T1000 (cell line): ENCODE measurements at regions not wholly inside any gene's neighbourhood (a gene's known extent, or its start where the extent isn't known, plus 50 kb on each side); places are given as distances from the start of the nearest gene placed in this dataset.
"Not testable (repeated sequence)": the region's sequence is repeated elsewhere in the genome, so short reads cannot be mapped to it uniquely, and the experiment has no call there.

Experiments used
- DNase-seq: peaks from one replicate; lab custom pipeline; 2025; ENCODE audit warnings: mixed read lengths; lab: John Stamatoyannopoulos, UW

DNA sequence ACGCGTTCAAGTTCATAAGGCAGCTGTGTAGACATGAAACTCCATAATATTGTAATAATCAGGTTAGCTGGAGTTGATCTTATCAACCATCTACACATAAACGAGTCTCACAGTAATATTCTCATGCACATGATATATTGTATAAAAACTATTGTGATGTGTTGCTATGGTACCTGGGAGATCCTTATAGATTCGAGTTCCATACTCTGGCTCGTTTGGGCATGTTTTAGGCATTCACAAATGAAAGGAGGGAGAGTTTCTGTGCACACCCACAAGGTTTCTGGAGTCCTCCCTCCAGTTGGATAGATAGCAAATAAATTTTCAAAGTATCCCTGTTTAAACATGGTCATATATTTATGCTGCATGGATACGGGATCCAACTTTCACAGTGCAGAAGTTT lies 567.5 kb upstream of the SLC35B3 start:
- DNase-seq: no peak

DNA sequence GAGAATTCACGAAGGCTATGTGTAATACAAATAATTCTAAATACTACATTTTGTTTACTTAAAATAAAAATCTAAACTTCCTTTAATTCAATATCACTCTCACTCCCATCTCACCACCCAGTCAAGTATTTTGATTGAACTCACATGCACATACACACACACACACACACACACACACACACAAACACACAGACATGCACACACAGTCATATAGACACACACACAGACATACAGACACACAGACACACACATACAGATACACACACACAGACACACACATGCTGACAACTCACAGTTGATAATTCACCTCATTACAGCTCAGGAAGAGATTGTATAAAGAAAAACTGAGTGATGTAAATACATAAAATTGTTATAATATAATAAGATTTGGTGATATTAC lies 559.8 kb upstream of the SLC35B3 start:
- DNase-seq: no peak

DNA sequence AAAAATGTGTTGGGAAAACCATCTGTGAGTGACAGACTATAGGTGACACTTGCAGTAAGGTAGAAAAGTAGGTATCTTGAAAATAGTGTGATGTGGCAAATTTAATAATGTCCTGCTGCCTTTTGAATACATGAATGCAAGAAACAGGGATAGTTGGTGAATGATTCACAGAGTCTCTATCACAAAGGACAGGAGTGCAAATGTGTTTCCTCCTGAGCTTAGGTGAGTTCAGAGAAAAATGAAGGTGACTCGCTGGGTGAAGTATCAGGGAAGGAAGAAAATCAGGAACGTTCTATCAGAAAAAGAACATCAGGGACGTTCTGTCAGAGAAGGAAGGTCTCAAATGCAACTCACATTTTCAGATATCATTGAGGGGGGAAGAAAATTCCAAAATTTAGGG lies 557.8 kb upstream of the SLC35B3 start:
- no peak for DNase-seq

DNA sequence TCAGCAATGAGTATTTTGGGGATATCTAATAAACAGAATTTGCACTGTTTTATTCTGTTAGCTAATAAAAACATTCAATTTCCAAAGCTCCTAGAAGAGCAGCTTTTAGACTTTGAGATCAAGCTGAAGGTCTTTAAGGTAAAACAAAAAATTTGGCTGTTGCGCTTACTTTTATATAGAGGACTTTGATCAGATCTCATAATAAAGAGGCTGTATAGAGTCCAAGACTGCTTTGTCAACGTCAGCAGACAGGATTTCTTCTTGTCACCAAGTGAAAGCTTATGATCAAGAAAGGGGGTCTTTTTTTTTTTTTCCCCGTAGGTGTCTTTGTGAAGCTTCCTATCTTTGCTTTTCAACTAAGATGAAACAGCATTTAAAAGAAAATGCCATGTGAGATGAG lies 556.5 kb upstream of the SLC35B3 start:
- DNase-seq: no peak

DNA sequence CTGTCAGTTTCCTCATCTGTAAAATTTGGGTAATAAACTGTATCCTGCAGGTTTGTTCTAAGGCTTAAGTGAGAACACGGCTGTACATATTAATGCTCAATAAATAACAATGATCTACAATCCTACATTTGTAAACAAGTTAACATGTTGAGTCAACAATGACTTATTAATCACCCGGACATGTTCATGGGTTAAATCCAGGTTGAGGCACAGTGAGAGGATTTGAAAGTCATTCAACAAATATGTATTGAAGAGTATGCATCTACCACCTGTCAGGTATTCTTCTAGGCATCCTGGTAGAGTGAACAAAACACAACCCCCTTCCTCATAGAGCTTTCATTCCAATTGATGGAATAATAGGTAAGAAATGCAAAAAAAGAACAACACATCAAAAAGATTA lies 554.7 kb upstream of the SLC35B3 start:
- DNase-seq: no peak

DNA sequence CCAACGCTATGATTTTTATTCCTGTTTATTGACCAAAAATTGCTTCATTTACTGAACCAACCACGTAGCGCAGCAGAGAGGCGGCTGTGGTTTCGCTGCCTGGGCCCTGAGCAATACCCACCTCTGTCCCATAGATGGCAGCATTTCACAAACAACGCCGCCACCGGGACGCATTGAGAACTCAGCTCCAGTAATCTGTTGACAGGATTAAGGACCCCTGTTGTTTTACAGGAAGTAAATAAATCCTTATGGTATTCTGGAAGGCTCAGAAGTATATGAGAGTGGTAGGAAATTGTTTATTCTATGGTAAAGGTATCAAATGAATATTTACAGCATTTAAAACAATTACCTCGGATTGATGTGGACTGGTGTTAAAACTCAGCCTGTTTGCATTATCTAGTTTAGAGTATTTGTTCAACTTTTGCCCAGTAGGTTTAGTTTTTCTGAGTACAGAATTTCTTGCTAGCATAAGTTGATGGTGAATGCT lies 547.9 kb upstream of the SLC35B3 start:
- peak; percentile 50 for DNase-seq

DNA sequence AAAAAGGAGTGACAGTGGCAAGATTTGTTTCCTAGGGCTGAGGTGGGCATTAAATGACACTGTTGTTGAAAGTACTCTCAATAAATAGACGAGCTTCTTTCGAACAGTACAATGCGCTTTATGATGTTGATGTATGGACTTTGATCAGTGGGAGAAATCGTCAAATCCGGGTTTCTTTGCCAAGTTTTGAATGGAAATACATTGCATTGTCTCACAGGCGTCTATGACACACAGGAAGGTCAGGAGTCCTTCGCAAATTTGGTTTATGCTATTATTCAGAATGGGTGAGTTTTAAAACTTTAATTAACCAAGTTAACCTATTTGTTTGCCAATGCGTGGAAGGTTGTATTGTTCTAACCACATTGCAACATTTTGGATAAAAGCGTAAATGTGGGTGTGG lies 547.3 kb upstream of the SLC35B3 start:
- DNase-seq: no peak

DNA sequence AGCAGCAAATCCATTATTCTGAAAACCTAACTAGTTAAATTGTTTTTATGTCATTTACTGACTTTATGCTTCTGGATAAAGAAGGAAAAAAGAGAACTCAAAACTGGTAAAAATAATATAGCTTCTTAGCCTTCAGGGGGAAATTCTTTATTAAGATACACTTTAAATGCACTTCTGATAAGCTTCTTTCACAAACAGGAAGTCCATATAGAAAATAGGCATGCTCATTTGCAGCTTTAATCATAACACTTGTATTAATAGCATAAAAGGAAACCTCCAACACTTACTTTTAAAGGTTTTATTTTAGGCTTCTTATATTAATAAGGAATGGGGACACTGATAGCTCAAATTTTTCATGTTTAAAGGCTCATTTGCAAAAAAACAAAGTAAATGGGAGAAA lies 538.0 kb upstream of the SLC35B3 start:
- DNase-seq: no peak

DNA sequence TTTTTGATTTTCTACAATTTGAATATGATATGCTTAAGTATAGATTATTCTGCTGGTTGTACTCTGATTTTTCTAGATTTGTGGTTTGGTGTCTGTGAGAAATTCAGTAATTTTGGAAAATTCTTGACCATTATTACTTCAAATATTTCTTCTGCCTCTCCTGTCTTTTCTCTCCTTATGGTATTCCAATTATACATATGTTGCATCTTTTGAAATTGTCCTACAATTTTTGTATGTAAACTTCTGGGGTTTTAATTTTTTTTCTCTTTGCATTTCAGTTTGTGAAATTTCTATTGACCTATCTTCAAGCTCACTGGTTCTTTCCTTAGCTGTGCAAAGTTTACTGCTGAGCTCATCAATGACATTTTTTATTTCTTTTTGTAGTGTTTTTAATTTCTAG lies 534.4 kb upstream of the SLC35B3 start:
- DNase-seq: no peak

DNA sequence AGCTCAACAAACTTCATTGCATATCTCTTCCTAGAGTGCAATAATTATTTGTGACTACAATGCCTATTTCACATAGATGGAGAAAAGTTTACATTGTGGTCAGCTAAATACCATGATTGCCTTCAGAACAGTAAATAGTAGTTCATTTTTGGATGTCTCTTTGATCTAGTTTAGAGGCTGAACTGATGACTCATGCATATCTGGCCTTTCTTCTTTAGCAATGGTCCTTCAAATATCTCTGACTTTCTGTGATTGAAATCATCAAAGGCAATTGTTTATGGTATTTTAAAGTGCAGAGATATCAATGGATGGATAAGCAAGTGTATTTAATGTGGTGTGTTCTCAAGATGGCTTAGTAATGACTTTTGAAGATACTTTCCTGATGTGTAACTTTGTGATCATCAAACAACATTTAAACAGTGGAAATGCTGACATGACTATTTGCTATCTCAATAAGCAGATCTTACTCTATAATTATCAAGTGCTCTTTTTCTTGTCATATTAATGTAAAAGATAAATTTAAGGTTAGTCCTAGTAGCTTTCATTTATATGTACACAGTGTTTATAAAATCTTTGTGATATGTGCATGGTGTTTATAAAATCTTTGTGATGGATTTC lies 523.7 kb upstream of the SLC35B3 start:
- no peak for DNase-seq

DNA sequence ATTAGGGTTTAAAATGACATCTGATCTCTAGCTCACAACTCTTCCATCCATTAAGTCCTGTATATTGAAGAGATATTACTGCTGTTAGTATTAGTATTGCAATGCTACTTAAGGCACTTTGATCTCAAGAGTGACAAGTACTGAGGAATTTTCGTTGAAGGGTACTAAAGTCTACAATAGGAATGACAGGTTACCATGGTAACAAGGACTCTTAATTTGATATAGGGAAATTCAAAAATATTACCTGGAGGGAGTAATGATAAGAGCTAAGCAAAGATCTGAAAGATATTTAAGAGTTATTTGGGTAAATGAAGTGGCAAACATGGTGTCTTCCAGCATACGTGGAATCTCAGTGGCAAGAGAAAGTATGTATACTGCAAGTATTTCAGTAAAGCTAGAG lies 518.0 kb upstream of the SLC35B3 start:
- DNase-seq: no peak

DNA sequence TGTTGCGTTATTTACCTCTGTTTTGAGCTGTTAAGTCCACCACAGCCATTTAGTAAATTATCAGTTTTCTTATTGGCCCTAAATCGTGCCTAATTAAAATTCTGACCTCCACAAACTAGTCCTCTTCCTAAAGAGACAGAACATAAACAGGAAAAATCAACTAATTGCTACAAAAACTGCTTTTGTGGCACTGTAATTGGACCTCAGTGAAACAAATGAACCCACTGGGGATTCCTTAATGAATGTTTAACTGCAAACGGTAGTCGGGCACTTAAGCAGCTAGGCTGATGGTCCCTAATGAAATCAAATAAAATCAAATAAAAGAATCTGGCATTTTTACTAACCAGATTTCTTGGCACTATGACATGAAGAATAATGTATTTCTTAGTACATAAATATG lies 513.4 kb upstream of the SLC35B3 start:
- no peak for DNase-seq

DNA sequence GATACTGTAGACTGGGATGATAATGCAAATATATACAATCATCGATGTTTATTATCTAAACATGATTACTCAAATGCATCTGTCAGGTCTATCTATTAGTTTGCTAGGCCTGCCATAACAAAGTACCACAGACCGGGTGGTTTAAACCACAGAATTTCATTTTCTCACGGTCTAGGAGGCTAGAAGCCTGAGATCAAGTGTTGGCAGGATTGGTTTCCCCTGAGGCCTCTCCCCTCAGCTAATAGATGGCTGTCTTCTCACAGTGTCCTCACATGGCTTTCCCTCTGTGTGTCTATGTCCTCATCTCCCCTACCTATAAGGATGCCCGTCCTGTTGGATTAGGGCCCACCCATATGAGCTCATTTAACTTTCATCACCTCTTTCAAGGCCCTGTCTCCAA lies 512.6 kb upstream of the SLC35B3 start:
- no peak for DNase-seq

DNA sequence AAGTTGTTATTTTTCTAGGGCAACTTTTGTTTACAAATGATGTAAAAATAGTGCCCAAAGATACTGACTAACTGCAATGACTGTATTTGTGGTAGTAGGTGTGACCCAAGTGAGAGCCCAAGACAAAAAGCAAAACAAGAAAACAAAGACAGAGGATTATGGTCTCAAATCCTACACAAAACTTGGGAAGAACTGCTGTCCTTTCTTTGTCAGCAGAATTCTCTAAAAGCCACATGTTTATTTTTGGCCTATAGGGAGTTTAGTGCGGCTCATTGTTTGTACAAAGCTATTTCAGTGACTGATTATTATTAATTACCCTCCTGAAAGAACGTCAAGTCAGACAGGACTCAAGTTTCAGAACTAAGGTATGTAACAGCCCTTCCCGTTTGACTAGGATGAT lies 509.2 kb upstream of the SLC35B3 start:
- no peak for DNase-seq

DNA sequence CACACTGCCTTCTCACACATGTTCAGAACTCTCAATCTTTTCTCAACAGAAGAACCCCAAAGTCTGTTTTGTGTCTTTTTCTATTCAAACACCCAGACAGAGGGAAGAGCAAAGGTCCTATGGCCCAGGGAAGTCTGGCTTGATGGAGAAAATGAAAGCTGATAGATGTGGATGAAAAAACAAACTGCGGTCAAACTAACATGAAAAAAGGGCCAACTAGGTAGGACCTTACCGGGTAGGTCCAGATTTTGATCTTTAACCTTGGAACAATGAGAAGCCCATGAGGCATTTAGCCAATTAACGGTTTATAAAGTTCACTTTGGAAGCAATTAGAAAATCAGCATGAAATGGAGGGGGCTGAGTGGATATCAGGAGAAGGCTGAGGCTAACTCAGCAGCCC lies 507.7 kb upstream of the SLC35B3 start:
- DNase-seq: no peak

DNA sequence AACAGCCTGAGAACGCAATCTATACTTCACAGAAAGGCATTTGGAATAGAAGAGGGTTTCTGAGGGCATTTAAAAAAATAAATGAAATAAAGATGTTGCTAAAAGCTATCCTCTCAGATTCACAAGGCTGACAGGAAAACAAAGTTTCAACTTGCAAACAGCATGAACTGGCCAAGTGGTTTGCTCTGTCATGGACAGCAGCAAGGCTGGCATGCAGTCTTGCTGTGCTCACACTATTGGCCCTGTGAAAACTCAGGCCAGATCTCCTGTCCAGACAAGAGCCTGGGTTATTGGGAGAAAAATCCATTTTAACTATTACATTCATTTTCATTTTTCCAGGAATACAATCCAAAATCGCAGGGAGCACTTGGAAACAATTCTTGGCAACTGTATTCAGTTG lies 506.2 kb upstream of the SLC35B3 start:
- DNase-seq: no peak

DNA sequence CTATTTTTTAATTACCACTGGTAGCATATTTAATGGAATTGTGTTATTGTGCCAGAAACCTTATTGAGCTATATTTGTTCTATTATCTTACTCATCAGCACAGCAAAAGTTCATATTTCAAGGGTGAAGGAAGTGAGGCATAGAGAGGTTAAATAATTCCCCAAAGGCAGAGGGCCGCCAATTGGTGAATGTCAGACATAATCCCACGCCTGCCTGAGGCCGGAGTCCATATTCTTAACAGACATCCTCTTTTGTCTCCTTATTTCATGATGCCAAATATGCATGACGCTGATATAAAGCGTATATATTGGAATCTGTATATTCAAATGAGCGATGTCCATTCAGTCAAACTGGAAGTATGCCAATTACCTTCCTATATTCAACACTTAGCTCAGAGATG lies 505.0 kb upstream of the SLC35B3 start:
- no peak for DNase-seq

DNA sequence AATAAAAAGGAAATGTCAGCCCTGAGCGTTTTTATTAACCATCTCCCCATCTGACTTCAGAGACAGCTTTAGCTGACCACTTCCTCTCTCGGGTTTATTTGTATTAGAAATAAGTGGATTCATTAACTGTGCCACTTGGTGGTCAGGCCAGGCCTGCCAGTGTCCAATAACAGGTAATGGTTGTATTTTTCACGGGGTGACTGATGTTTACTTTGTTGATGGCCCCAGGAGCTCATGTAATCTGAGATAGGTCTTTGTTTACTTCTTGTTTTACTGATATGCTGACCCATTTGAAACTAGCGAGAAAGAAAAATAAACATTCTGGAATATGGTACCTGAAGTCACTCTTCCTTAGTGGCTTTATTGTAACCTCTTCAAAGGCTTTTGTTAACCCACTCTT lies 504.3 kb upstream of the SLC35B3 start:
- DNase-seq: peak; percentile 2

DNA sequence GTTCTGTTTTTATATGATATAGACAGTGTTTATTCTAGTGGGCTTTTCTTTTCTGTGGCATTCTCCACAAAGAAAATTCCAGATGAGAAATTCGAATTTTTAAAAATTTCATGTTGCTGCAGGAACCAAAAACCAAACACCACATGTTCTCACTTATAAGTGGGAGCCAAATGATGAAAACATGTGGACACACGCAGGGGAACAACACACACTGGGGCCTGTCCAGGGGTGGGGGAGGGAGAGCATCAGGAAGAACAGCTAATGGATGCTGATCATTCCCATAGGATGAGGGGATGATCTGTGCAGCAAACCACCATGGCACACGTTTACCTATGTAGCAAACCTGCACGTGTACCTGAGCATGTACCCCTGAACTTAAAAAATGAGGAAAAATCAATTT lies 499.0 kb upstream of the SLC35B3 start:
- DNase-seq: no peak

DNA sequence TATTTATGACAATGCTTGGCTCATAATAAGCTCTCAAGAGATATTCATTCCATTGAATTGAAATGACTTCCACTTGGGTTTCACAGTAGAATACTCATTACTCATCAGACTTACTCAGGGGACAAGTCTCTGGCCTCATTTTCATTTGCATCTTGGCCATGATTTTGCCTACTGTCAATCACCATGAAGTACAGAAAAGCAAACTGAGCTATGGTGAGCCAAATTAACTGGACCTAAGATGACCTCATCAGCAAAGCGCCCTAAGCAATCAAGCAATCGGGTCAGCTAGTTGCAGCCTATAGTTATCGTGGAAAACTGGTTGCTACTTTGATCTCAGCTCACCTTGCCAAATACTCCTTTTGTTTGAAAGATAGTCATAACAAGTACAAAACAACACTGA lies 494.7 kb upstream of the SLC35B3 start:
- no peak for DNase-seq

DNA sequence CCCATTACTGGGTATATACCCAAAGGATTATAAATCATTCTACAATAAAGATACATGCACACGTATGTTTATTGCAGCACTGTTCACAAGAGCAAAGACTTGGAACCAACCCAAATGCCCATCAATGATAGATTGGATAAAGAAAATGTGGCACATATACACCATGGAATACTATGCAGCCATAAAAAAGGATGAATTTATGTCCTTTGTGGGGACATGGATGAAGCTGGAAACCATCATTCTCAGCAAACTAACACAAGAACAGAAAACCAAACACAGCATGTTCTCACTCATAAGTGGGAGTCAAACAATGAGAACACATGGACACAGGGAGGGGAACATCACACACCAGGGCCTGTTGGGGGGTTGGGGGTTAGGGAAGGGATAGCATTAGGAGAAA lies 484.9 kb upstream of the SLC35B3 start:
- DNase-seq: not testable (repeated sequence)

DNA sequence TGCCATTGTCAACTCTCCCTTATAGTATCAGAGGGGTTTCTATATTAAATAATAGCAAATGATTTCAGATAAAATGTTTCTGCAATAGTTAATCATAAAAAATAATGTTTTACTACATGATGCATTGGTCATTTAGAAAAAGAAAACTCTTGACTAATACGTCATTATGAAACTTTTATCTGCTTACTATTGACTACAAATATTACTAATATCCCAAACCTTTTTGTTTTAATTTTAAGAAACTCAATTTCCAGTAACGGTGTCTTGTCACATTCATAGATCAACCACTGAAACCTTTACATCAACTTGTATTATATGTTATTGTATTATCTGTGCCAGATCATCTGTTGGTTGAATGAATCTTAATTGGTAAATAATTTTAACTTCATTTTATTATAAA lies 482.9 kb upstream of the SLC35B3 start:
- DNase-seq: no peak

DNA sequence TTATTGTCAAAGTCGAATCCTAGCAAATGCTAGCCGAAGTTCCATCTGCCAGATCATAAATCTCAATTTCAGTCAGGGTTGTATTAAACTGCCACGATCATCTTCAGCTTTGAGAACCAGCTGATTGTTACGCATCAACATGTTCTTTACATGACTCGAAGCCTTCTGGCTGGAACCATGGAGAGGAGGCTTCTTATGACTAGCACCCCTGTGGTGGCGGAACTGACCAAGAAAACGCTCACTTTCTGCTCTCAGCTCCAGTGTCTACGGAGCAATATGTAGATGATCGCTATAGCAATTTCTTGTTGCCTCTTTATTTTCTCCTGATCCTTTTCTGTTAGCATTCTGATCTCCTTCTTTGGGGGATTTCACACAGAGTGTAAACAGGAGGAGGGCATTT lies 479.4 kb upstream of the SLC35B3 start:
- no peak for DNase-seq

DNA sequence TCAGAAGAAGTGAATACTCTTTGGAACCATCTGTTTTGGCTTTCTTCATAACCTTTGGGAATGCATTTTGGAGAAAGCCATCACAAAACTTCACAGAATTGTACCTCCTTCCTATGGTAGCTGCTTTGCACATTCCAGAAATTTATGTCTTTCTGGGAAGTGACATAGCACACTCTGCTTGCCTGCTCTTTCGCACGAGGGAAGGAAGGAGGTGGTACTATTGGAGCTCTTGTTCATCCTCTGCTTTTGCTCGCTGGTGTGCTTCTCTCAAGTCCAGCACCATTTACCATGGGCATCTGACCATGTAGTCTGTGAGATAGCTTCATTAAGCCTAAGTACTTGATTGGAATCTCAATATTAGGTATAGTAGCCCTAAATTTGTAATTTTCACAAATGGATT lies 473.3 kb upstream of the SLC35B3 start:
- DNase-seq: no peak

DNA sequence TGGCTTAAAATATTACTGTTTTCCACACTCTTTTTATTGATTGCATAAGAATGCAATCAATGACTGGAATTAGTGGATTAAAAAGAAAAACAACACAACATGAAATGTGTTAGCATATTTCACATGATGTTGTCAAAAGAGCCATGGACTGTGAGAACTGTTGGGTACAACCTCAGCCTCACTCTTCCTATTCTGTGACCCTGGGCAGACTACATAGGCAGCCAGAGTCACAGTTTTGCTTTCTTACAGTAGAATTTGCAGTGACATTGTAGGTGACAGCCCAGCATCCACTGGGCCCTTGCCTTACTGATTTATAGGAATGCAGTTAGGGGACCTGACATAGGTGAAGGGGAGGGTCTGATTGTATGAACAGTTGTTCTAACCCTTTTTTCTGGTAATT lies 471.4 kb upstream of the SLC35B3 start:
- DNase-seq: no peak
